ENCODE measurements at regions not wholly inside any gene's neighbourhood (a gene's known extent, or its start where the extent isn't known, plus 50 kb on each side); places are given as distances from the start of the nearest gene placed in this dataset.

DNA sequence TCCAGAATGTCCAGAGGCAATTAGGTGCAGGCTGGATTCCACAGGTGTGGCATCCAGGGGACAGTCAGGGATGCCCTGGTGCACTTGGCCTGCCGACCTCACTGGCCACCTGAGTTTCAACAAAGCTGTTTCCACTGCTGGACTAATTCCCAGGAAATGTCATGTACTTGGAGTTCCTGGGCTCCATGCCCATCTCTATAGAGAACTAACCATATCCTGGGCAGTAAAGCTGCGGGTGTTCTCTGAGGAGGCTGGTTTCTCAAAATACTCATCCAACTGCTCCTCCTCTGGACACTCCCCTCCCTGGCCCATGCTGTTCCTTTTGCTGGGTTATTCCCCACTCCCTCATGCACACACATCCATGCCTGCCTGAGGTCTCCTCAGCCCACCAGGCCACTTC is 161.9 kb upstream of the SKOR2 start:
- Histone ChIP-seq H3K9me3 (no peaks in the 10 kb centered on the region), H3K27ac (no peak overlapping the region), H3K36me3 (no peaks in the 10 kb centered on the region), H3K4me1 (no peaks in the 10 kb centered on the region), H3K27me3 (no peaks in the 10 kb centered on the region), H3K4me3 (no peak overlapping the region)
- ATAC-seq (peak in 2 of 4 donors; percentile 34 to 56), DNase-seq (no peak)
- TF ChIP-seq POLR2A (IDR thresholded peaks at IDR 0.05) = no peak
- TF ChIP-seq, protein P1, sequence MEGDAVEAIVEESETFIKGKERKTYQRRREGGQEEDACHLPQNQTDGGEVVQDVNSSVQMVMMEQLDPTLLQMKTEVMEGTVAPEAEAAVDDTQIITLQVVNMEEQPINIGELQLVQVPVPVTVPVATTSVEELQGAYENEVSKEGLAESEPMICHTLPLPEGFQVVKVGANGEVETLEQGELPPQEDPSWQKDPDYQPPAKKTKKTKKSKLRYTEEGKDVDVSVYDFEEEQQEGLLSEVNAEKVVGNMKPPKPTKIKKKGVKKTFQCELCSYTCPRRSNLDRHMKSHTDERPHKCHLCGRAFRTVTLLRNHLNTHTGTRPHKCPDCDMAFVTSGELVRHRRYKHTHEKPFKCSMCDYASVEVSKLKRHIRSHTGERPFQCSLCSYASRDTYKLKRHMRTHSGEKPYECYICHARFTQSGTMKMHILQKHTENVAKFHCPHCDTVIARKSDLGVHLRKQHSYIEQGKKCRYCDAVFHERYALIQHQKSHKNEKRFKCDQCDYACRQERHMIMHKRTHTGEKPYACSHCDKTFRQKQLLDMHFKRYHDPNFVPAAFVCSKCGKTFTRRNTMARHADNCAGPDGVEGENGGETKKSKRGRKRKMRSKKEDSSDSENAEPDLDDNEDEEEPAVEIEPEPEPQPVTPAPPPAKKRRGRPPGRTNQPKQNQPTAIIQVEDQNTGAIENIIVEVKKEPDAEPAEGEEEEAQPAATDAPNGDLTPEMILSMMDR (IDR thresholded peaks at IDR 0.05) = no peak
- 0% methylated on average over 1 of the region's 2 CpGs for WGBS (ENCODE audit: insufficient coverage, low coverage, low lambda C conversion rate, missing lambda C conversion rate)
- intact Hi-C loops (cut with DNase I) = no loop called here

GRCh38 chr18:47412924-47413323 is 161.5 kb upstream of the SKOR2 start:
- ATAC-seq (no peak), DNase-seq (no peak)
- Histone ChIP-seq H3K4me3 (no peak overlapping the region), H3K27me3 (no peaks in the 10 kb centered on the region), H3K27ac (no peak overlapping the region), H3K4me1 (no peaks in the 10 kb centered on the region), H3K9me3 (no peaks in the 10 kb centered on the region), H3K36me3 (no peaks in the 10 kb centered on the region)
- TF ChIP-seq, protein P1 (IDR thresholded peaks at IDR 0.05) = no peak
- no peak for TF ChIP-seq POLR2A (IDR thresholded peaks at IDR 0.05)
- intact Hi-C loops (cut with DNase I) = no loop called here
- WGBS (ENCODE audit: insufficient coverage, low coverage, low lambda C conversion rate, missing lambda C conversion rate) = 87% methylated on average over 1 of the region's 1 CpG

- H3K36me3 ChIP-seq = no peaks in the 10 kb centered on the region
- H3K27me3 ChIP-seq = no peaks in the 10 kb centered on the region
- WGBS (ENCODE audit: insufficient coverage, low coverage, low lambda C conversion rate, missing lambda C conversion rate) = no CpG with 5 or more reads among the region's 1 CpG
- no peaks in the 10 kb centered on the region for H3K9me3 ChIP-seq
- H3K4me3 ChIP-seq = no peak overlapping the region
- DNase-seq = no peak
- intact Hi-C loops (cut with DNase I) = no loop called here
- H3K27ac ChIP-seq = no peak overlapping the region
- H3K4me1 ChIP-seq = no peaks in the 10 kb centered on the region
- ATAC-seq = no peak
- TF ChIP-seq, protein P1 (IDR thresholded peaks at IDR 0.05) = no peak
- TF ChIP-seq POLR2A (IDR thresholded peaks at IDR 0.05) = no peak
Observed at GRCh38 chr18:47411159-47411558, 159.7 kb upstream of the SKOR2 start.

DNA sequence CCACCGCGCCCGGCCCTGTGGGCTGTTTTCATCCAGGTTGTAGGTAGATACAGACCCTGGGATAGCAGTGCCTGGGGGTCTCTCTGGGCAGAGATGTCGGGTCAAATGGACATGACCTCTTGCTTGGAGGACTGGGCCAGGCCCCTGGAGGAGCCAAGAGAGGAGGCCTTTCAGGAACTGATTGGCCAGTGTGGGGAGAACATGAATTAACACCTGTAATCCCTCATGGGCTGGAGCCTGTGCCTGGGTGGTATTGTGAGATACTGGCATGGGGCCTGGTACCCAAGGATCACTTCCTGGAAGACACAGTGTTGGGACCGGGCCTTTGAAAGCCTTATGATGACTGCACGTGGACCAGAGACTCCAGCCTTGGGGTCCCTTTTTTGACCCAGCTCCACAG is 158.7 kb upstream of the SKOR2 start:
- no peak for TF ChIP-seq POLR2A (IDR thresholded peaks at IDR 0.05)
- TF ChIP-seq, protein P1 (IDR thresholded peaks at IDR 0.05) = no peak
- ATAC-seq (no peak), DNase-seq (no peak)
- Histone ChIP-seq H3K36me3 (no peaks in the 10 kb centered on the region), H3K4me1 (no peaks in the 10 kb centered on the region), H3K4me3 (no peak overlapping the region), H3K27me3 (no peaks in the 10 kb centered on the region), H3K9me3 (no peaks in the 10 kb centered on the region), H3K27ac (no peak overlapping the region)
- intact Hi-C loops (cut with DNase I) = no loop called here
- WGBS (ENCODE audit: insufficient coverage, low coverage, low lambda C conversion rate, missing lambda C conversion rate) = 31% methylated on average over 3 of the region's 6 CpGs

- no peaks in the 10 kb centered on the region for H3K4me1 ChIP-seq
- intact Hi-C loops (cut with DNase I) = no loop called here
- no peaks in the 10 kb centered on the region for H3K27me3 ChIP-seq
- no peak for TF ChIP-seq POLR2A (IDR thresholded peaks at IDR 0.05)
- TF ChIP-seq, protein P1 (IDR thresholded peaks at IDR 0.05) = no peak
- no peak overlapping the region for H3K27ac ChIP-seq
- ATAC-seq (no peak), DNase-seq (no peak)
- no peaks in the 10 kb centered on the region for H3K36me3 ChIP-seq
- 80% methylated on average over 2 of the region's 7 CpGs for WGBS (ENCODE audit: insufficient coverage, low coverage, low lambda C conversion rate, missing lambda C conversion rate)
- H3K4me3 ChIP-seq = no peak overlapping the region
- H3K9me3 ChIP-seq = no peaks in the 10 kb centered on the region
Observed at GRCh38 chr18:47409519-47409918, 158.1 kb upstream of the SKOR2 start.

Measured in right lobe of liver (tissue), 6 donors.